ENCODE measurements at regions not wholly inside any gene's neighbourhood (a gene's known extent, or its start where the extent isn't known, plus 50 kb on each side); places are given as distances from the start of the nearest gene placed in this dataset.
A peak's percentile ranks its signal among the peaks of the same experiment; 100 is the strongest.
"Not testable (repeated sequence)": the region's sequence is repeated elsewhere in the genome, so short reads cannot be mapped to it uniquely, and the experiment has no call there.

GRCh38 chr20:55424476-55424875, 580.8 kb downstream of the CBLN4 start:
- Histone ChIP-seq H3K9me3 (ENCODE audit: insufficient read depth, low read depth, low read length) (0 out of 2 replicates have a peak, but pooled peaks cover 3% of the 10 kb centered on the region), H3K4me3 (ENCODE audit: low read length, poor library complexity, severe bottlenecking) (no peak overlapping the region), H3K9me2 (replicated peaks; ENCODE audit: low read depth, low read length) (no peaks in the 10 kb centered on the region), H2AFZ (ENCODE audit: low read length) (no peak overlapping the region), H3K4me2 (ENCODE audit: low read depth, low read length, poor library complexity, severe bottlenecking) (no peak overlapping the region), H3K4me1 (ENCODE audit: insufficient read depth, low read length, poor library complexity, severe bottlenecking) (no peaks in the 10 kb centered on the region), H3K9ac (ENCODE audit: low read depth, low read length, poor library complexity, severe bottlenecking) (no peak overlapping the region), H4K20me1 (ENCODE audit: insufficient read depth, low read length, poor library complexity, severe bottlenecking) (no peaks in the 10 kb centered on the region), H3K36me3 (ENCODE audit: insufficient read depth, low read length) (no peaks in the 10 kb centered on the region), H3K79me2 (ENCODE audit: insufficient read depth, low read length) (no peaks in the 10 kb centered on the region), H3F3A (ENCODE audit: low read depth) (no peaks in the 10 kb centered on the region), H3K27me3 (ENCODE audit: insufficient read depth, low read length, poor library complexity, severe bottlenecking) (no peaks in the 10 kb centered on the region)
- TF ChIP-seq CTCF (conservative IDR thresholded peaks at IDR 0.05; ENCODE audit: low read length) (no peak), EZH2phosphoT487 (IDR thresholded peaks at IDR 0.05; ENCODE audit: borderline replicate concordance) (no peak)

- H2AFZ ChIP-seq (ENCODE audit: low read length), result no peak overlapping the region
- H3K9ac ChIP-seq (ENCODE audit: low read depth, low read length, poor library complexity, severe bottlenecking), result no peak overlapping the region
- H3F3A ChIP-seq (ENCODE audit: low read depth), result no peaks in the 10 kb centered on the region
- H3K79me2 ChIP-seq (ENCODE audit: insufficient read depth, low read length), result no peaks in the 10 kb centered on the region
- H4K20me1 ChIP-seq (ENCODE audit: insufficient read depth, low read length, poor library complexity, severe bottlenecking), result no peaks in the 10 kb centered on the region
- H3K4me2 ChIP-seq (ENCODE audit: low read depth, low read length, poor library complexity, severe bottlenecking), result no peak overlapping the region
- H3K36me3 ChIP-seq (ENCODE audit: insufficient read depth, low read length), result no peaks in the 10 kb centered on the region
- no peaks in the 10 kb centered on the region for H3K9me3 ChIP-seq (ENCODE audit: insufficient read depth, low read depth, low read length)
- no peaks in the 10 kb centered on the region for H3K27me3 ChIP-seq (ENCODE audit: insufficient read depth, low read length, poor library complexity, severe bottlenecking)
- H3K4me1 ChIP-seq (ENCODE audit: insufficient read depth, low read length, poor library complexity, severe bottlenecking), result no peaks in the 10 kb centered on the region
- H3K9me2 ChIP-seq (replicated peaks; ENCODE audit: low read depth, low read length), result no peaks in the 10 kb centered on the region
- no peak for TF ChIP-seq CTCF (conservative IDR thresholded peaks at IDR 0.05; ENCODE audit: low read length)
- no peak for TF ChIP-seq EZH2phosphoT487 (IDR thresholded peaks at IDR 0.05; ENCODE audit: borderline replicate concordance)
- no peak overlapping the region for H3K4me3 ChIP-seq (ENCODE audit: low read length, poor library complexity, severe bottlenecking)
Measured at GRCh38 chr20:55417836-55418235, 587.5 kb downstream of the CBLN4 start.

- no peaks in the 10 kb centered on the region for H3K79me2 ChIP-seq (ENCODE audit: insufficient read depth, low read length)
- H4K20me1 ChIP-seq (ENCODE audit: insufficient read depth, low read length, poor library complexity, severe bottlenecking), result no peaks in the 10 kb centered on the region
- H2AFZ ChIP-seq (ENCODE audit: low read length), result no peak overlapping the region
- H3K9me3 ChIP-seq (ENCODE audit: insufficient read depth, low read depth, low read length), result no peaks in the 10 kb centered on the region
- H3K4me2 ChIP-seq (ENCODE audit: low read depth, low read length, poor library complexity, severe bottlenecking), result no peak overlapping the region
- TF ChIP-seq CTCF (conservative IDR thresholded peaks at IDR 0.05; ENCODE audit: low read length) (peak; percentile 45), EZH2phosphoT487 (IDR thresholded peaks at IDR 0.05; ENCODE audit: borderline replicate concordance) (no peak)
- H3K36me3 ChIP-seq (ENCODE audit: insufficient read depth, low read length), result no peaks in the 10 kb centered on the region
- no peaks in the 10 kb centered on the region for H3K4me1 ChIP-seq (ENCODE audit: insufficient read depth, low read length, poor library complexity, severe bottlenecking)
- no peaks in the 10 kb centered on the region for H3K9me2 ChIP-seq (replicated peaks; ENCODE audit: low read depth, low read length)
- no peaks in the 10 kb centered on the region for H3F3A ChIP-seq (ENCODE audit: low read depth)
- no peak overlapping the region for H3K9ac ChIP-seq (ENCODE audit: low read depth, low read length, poor library complexity, severe bottlenecking)
- no peaks in the 10 kb centered on the region for H3K27me3 ChIP-seq (ENCODE audit: insufficient read depth, low read length, poor library complexity, severe bottlenecking)
- H3K4me3 ChIP-seq (ENCODE audit: low read length, poor library complexity, severe bottlenecking), result no peak overlapping the region
Measured at GRCh38 chr20:55415567-55416142, 589.7 kb downstream of the CBLN4 start.

- H3F3A ChIP-seq (ENCODE audit: low read depth); H3K79me2 ChIP-seq (ENCODE audit: insufficient read depth, low read length); H3K4me2 ChIP-seq (ENCODE audit: low read depth, low read length, poor library complexity, severe bottlenecking); H4K20me1 ChIP-seq (ENCODE audit: insufficient read depth, low read length, poor library complexity, severe bottlenecking); H2AFZ ChIP-seq (ENCODE audit: low read length); H3K27me3 ChIP-seq (ENCODE audit: insufficient read depth, low read length, poor library complexity, severe bottlenecking); H3K4me1 ChIP-seq (ENCODE audit: insufficient read depth, low read length, poor library complexity, severe bottlenecking); H3K9ac ChIP-seq (ENCODE audit: low read depth, low read length, poor library complexity, severe bottlenecking); H3K9me3 ChIP-seq (ENCODE audit: insufficient read depth, low read depth, low read length); H3K36me3 ChIP-seq (ENCODE audit: insufficient read depth, low read length); H3K4me3 ChIP-seq (ENCODE audit: low read length, poor library complexity, severe bottlenecking); H3K9me2 ChIP-seq (replicated peaks; ENCODE audit: low read depth, low read length): not testable (repeated sequence)
Measured at GRCh38 chr20:55412508-55412907, 592.8 kb downstream of the CBLN4 start.
